OCI-LY7 (cell line): ENCODE measurements at regions not wholly inside any gene's neighbourhood (a gene's known extent, or its start where the extent isn't known, plus 50 kb on each side); places are given as distances from the start of the nearest gene placed in this dataset.

Experiments used
- BruUV-seq: library from RNA; stranded (reverse); fragments of 400-500 nt; replicated peaks from 2 replicates; lab custom pipeline; 2021; lab: Mats Ljungman, UMichigan
- CTCF ChIA-PET: fragments of 300-600 bp; sonication (Branson Sonifier 250); formaldehyde crosslinking; loops from one replicate; lab custom pipeline; 2022; ENCODE audit warnings: antibody characterized with exemption; ENCODE audit not compliant: unreplicated experiment; lab: Charles Lee
- POLR2A ChIA-PET: fragments of 300-600 bp; sonication (Branson Sonifier 250); formaldehyde crosslinking; loops from one replicate; lab custom pipeline; 2022; ENCODE audit warnings: antibody characterized with exemption; lab: Charles Lee
- DNase-seq: peaks from one replicate; pipeline ENCODE4 v3.0.0-alpha.2; 2015; ENCODE audit warnings: low spot score
- H2AFZ ChIP-seq: fragments of 200-600 bp; sonication (generic), shearing (Covaris generic); 2 replicates; pipeline ENCODE4 v1.6.1; 2014; ENCODE audit warnings: mild to moderate bottlenecking, antibody characterized with exemption, low read length, moderate library complexity
- H3K27ac ChIP-seq: fragments of 200-600 bp; sonication (generic); 2 replicates; pipeline ENCODE4 v1.5.1; 2014; ENCODE audit warnings: mixed run types, low read depth, mild to moderate bottlenecking, moderate library complexity, low read length, inconsistent platforms; ENCODE audit not compliant: poor library complexity, severe bottlenecking
- H3K36me3 ChIP-seq: fragments of 200-600 bp; sonication (generic); 2 replicates; pipeline ENCODE4 v1.6.1; 2014; ENCODE audit warnings: mild to moderate bottlenecking, antibody characterized with exemption, low read length, moderate library complexity, mixed read lengths; ENCODE audit not compliant: insufficient read depth
- H3K4me1 ChIP-seq: fragments of 200-600 bp; sonication (generic); 2 replicates; pipeline ENCODE4 v1.5.1; 2014; ENCODE audit warnings: mild to moderate bottlenecking, low read length; ENCODE audit not compliant: insufficient read depth, poor library complexity, severe bottlenecking
- H3K4me2 ChIP-seq: fragments of 200-600 bp; sonication (generic); 2 replicates; pipeline ENCODE4 v1.6.1; 2014; ENCODE audit warnings: mild to moderate bottlenecking, low read length
- H3K4me3 ChIP-seq: fragments of 200-600 bp; sonication (generic); 2 replicates; pipeline ENCODE4 v1.5.1; 2014; ENCODE audit warnings: mild to moderate bottlenecking, low read depth, low read length; ENCODE audit not compliant: poor library complexity, severe bottlenecking
- H3K79me2 ChIP-seq: fragments of 200-600 bp; sonication (generic); 2 replicates; pipeline ENCODE4 v1.6.1; 2016; ENCODE audit warnings: low read depth, mild to moderate bottlenecking, low read length, moderate library complexity, mixed read lengths; ENCODE audit not compliant: insufficient read depth
- H3K9me2 ChIP-seq: fragments of 200-600 bp; sonication (generic); 2 replicates; pipeline ENCODE4 v1.6.1; 2016; ENCODE audit warnings: mild to moderate bottlenecking, low read length, mixed read lengths; ENCODE audit not compliant: insufficient read depth
- H3K9me3 ChIP-seq: fragments of 200-600 bp; sonication (generic); 2 replicates; pipeline ENCODE4 v1.6.1; 2014; ENCODE audit warnings: mild to moderate bottlenecking, mixed run types, low read length, mixed read lengths
- H4K20me1 ChIP-seq: fragments of 200-600 bp; sonication (generic); 2 replicates; pipeline ENCODE4 v1.6.1; 2014; ENCODE audit warnings: mild to moderate bottlenecking, antibody characterized with exemption, low read length, moderate library complexity, mixed read lengths; ENCODE audit not compliant: insufficient read depth
- EZH2phosphoT487 ChIP-seq: fragments of 200-600 bp; sonication (generic); IDR thresholded peaks from 2 replicates; pipeline ENCODE4 v1.6.1; 2018; ENCODE audit warnings: low read depth, borderline replicate concordance, mild to moderate bottlenecking, mixed run types, antibody characterized with exemption, low read length, moderate library complexity, mixed read lengths
- intact Hi-C: fragments of 100-400 bp; cut with micrococcal nuclease; formaldehyde crosslinking; loops from one replicate; pipeline ENCODE4 v1.10.0; 2022; ENCODE audit not compliant: unreplicated experiment
- TF ChIP-seq, protein P1 (sequence below): fragments of 200-600 bp; sonication (generic); conservative IDR thresholded peaks from 2 replicates; pipeline ENCODE4 v1.5.1; 2014; ENCODE audit warnings: mild to moderate bottlenecking, antibody characterized with exemption, low read length, moderate library complexity, mixed read lengths

GRCh38 chr4:72902354-72902753 is 167.2 kb downstream of the COX18 start:
- no TSS peak for BruUV-seq
- no peak overlapping the region for H2AFZ ChIP-seq
- no peak overlapping the region for H3K4me3 ChIP-seq
- no peaks in the 10 kb centered on the region for H3K4me1 ChIP-seq
- no peak overlapping the region for H3K27ac ChIP-seq
- H3K9me3 ChIP-seq = no peaks in the 10 kb centered on the region
- intact Hi-C loops = no loop called here
- H3K36me3 ChIP-seq = no peaks in the 10 kb centered on the region
- TF ChIP-seq, protein P1, sequence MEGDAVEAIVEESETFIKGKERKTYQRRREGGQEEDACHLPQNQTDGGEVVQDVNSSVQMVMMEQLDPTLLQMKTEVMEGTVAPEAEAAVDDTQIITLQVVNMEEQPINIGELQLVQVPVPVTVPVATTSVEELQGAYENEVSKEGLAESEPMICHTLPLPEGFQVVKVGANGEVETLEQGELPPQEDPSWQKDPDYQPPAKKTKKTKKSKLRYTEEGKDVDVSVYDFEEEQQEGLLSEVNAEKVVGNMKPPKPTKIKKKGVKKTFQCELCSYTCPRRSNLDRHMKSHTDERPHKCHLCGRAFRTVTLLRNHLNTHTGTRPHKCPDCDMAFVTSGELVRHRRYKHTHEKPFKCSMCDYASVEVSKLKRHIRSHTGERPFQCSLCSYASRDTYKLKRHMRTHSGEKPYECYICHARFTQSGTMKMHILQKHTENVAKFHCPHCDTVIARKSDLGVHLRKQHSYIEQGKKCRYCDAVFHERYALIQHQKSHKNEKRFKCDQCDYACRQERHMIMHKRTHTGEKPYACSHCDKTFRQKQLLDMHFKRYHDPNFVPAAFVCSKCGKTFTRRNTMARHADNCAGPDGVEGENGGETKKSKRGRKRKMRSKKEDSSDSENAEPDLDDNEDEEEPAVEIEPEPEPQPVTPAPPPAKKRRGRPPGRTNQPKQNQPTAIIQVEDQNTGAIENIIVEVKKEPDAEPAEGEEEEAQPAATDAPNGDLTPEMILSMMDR = no peak
- no peak for TF ChIP-seq EZH2phosphoT487
- CTCF ChIA-PET = no interaction called here
- no peak for DNase-seq
- H3K79me2 ChIP-seq = no peaks in the 10 kb centered on the region
- H3K4me2 ChIP-seq = no peak overlapping the region
- no peaks in the 10 kb centered on the region; the same call in 1 of the 2 replicates for H4K20me1 ChIP-seq
- POLR2A ChIA-PET = interaction anchor here (0.6 kb wide), 1 partner anchor 394 kb away, joined by 4 read pairs; no protein-coding TSS in a partner anchor
- no peaks in the 10 kb centered on the region for H3K9me2 ChIP-seq

GRCh38 chr4:72901553-72901952 is 168.0 kb downstream of the COX18 start:
- no peak overlapping the region for H3K4me3 ChIP-seq
- ChIA-PET POLR2A (no interaction called here), CTCF (no interaction called here)
- no peak overlapping the region for H3K27ac ChIP-seq
- no peaks in the 10 kb centered on the region for H3K9me2 ChIP-seq
- H3K36me3 ChIP-seq = no peaks in the 10 kb centered on the region
- no peak overlapping the region for H2AFZ ChIP-seq
- no peaks in the 10 kb centered on the region for H3K4me1 ChIP-seq
- no TSS peak for BruUV-seq
- no peak overlapping the region for H3K4me2 ChIP-seq
- TF ChIP-seq EZH2phosphoT487 = no peak
- TF ChIP-seq, protein P1 = no peak
- intact Hi-C loops = no loop called here
- H4K20me1 ChIP-seq = no peaks in the 10 kb centered on the region; the same call in 1 of the 2 replicates
- no peaks in the 10 kb centered on the region for H3K9me3 ChIP-seq
- H3K79me2 ChIP-seq = no peaks in the 10 kb centered on the region
- DNase-seq = no peak

- intact Hi-C loops = no loop called here
- DNase-seq = no peak
- no peak overlapping the region for H2AFZ ChIP-seq
- no peak overlapping the region for H3K4me3 ChIP-seq
- no TSS peak for BruUV-seq
- no peak overlapping the region for H3K4me2 ChIP-seq
- no peaks in the 10 kb centered on the region for H3K9me2 ChIP-seq
- H3K9me3 ChIP-seq = no peaks in the 10 kb centered on the region
- H4K20me1 ChIP-seq = no peaks in the 10 kb centered on the region; the same call in 1 of the 2 replicates
- H3K79me2 ChIP-seq = no peaks in the 10 kb centered on the region
- ChIA-PET CTCF (no interaction called here), POLR2A (interaction anchor here (0.7 to 1.3 kb wide), 2 partner anchors 10 to 90 kb away, joined by 3 read pairs; no protein-coding TSS in a partner anchor)
- H3K36me3 ChIP-seq = no peaks in the 10 kb centered on the region
- H3K27ac ChIP-seq = no peak overlapping the region
- TF ChIP-seq, protein P1 = no peak
- no peak for TF ChIP-seq EZH2phosphoT487
- H3K4me1 ChIP-seq = no peaks in the 10 kb centered on the region
These were observed 168.6 kb downstream of the COX18 start for GRCh38 chr4:72900952-72901351.
